ENCODE measurements at regions not wholly inside any gene's neighbourhood (a gene's known extent, or its start where the extent isn't known, plus 50 kb on each side); places are given as distances from the start of the nearest gene placed in this dataset.

GRCh38 chr15:93880358-93880757 is 351.0 kb upstream of the MCTP2 start:
- Histone ChIP-seq H3K27ac (no peak overlapping the region), H3K9ac (ENCODE audit: low read depth in 2 of 2, low read length in 2 of 2) (no peak overlapping the region), H3K4me3 (no peak overlapping the region), H3K27me3 (no peaks in the 10 kb centered on the region), H3K36me3 (no peaks in the 10 kb centered on the region), H3K9me3 (no peaks in the 10 kb centered on the region), H3K4me1 (no peaks in the 10 kb centered on the region)
- no peak for DNase-seq
- intact Hi-C loops (cut with DNase I), result loop anchor here (10.0 kb wide), 1 partner anchor 64 kb away; no protein-coding TSS in a partner anchor
- no peak for TF ChIP-seq CTCF (IDR thresholded peaks at IDR 0.05)

- Histone ChIP-seq H3K4me1 (no peaks in the 10 kb centered on the region), H3K9me3 (no peaks in the 10 kb centered on the region), H3K27ac (no peak overlapping the region), H3K4me3 (no peak overlapping the region), H3K36me3 (no peaks in the 10 kb centered on the region), H3K27me3 (no peaks in the 10 kb centered on the region), H3K9ac (ENCODE audit: low read depth in 2 of 2, low read length in 2 of 2) (no peak overlapping the region)
- TF ChIP-seq CTCF (IDR thresholded peaks at IDR 0.05), result no peak
- no peak for DNase-seq
- intact Hi-C loops (cut with DNase I), result no loop called here
Observed at GRCh38 chr15:93870583-93870982, 360.8 kb upstream of the MCTP2 start.

- DNase-seq, result no peak
- H3K9ac ChIP-seq (ENCODE audit: low read depth in 2 of 2, low read length in 2 of 2), result no peak overlapping the region
- intact Hi-C loops (cut with DNase I), result no loop called here
- H3K27ac ChIP-seq, result no peak overlapping the region
- no peak for TF ChIP-seq CTCF (IDR thresholded peaks at IDR 0.05)
- no peaks in the 10 kb centered on the region for H3K4me1 ChIP-seq
- no peaks in the 10 kb centered on the region for H3K9me3 ChIP-seq
- H3K36me3 ChIP-seq, result no peaks in the 10 kb centered on the region
- H3K4me3 ChIP-seq, result no peak overlapping the region
- no peaks in the 10 kb centered on the region for H3K27me3 ChIP-seq
Observed at GRCh38 chr15:93866948-93867347, 364.4 kb upstream of the MCTP2 start.

- no peak for TF ChIP-seq CTCF (IDR thresholded peaks at IDR 0.05)
- Histone ChIP-seq H3K9me3 (no peaks in the 10 kb centered on the region), H3K4me1 (no peaks in the 10 kb centered on the region), H3K4me3 (no peak overlapping the region), H3K27me3 (no peaks in the 10 kb centered on the region), H3K9ac (ENCODE audit: low read depth in 2 of 2, low read length in 2 of 2) (no peak overlapping the region), H3K36me3 (no peaks in the 10 kb centered on the region), H3K27ac (no peak overlapping the region)
- DNase-seq, result no peak
- intact Hi-C loops (cut with DNase I), result no loop called here
Observed at GRCh38 chr15:93866476-93866875, 364.9 kb upstream of the MCTP2 start.

GRCh38 chr15:93865586-93865985 is 365.8 kb upstream of the MCTP2 start:
- Histone ChIP-seq H3K9me3 (no peaks in the 10 kb centered on the region), H3K27me3 (no peaks in the 10 kb centered on the region), H3K36me3 (no peaks in the 10 kb centered on the region), H3K9ac (ENCODE audit: low read depth in 2 of 2, low read length in 2 of 2) (no peak overlapping the region), H3K27ac (no peak overlapping the region), H3K4me1 (no peaks in the 10 kb centered on the region), H3K4me3 (no peak overlapping the region)
- no peak for DNase-seq
- intact Hi-C loops (cut with DNase I), result no loop called here
- no peak for TF ChIP-seq CTCF (IDR thresholded peaks at IDR 0.05)

- H3K4me3 ChIP-seq, result no peak overlapping the region
- H3K9ac ChIP-seq (ENCODE audit: low read depth in 2 of 2, low read length in 2 of 2), result no peak overlapping the region
- intact Hi-C loops (cut with DNase I), result no loop called here
- H3K27me3 ChIP-seq, result no peaks in the 10 kb centered on the region
- H3K36me3 ChIP-seq, result no peaks in the 10 kb centered on the region
- H3K27ac ChIP-seq, result peak overlapping the region; percentile 2
- no peaks in the 10 kb centered on the region for H3K9me3 ChIP-seq
- DNase-seq, result no peak
- TF ChIP-seq CTCF (IDR thresholded peaks at IDR 0.05), result no peak
- no peaks in the 10 kb centered on the region for H3K4me1 ChIP-seq
Observed at GRCh38 chr15:93862791-93863190, 368.6 kb upstream of the MCTP2 start.
